Gastroesophageal sphincter (tissue), 4 donors: ENCODE measurements at regions not wholly inside any gene's neighbourhood (a gene's known extent, or its start where the extent isn't known, plus 50 kb on each side); places are given as distances from the start of the nearest gene placed in this dataset.
"Not testable (repeated sequence)": the region's sequence is repeated elsewhere in the genome, so short reads cannot be mapped to it uniquely, and the experiment has no call there.

Experiments used
- ATAC-seq: fragments of 150-250 bp; one replicate; pipeline ENCODE4 v1.9.1; 2016; ENCODE audit warnings: mild to moderate bottlenecking, moderate library complexity
- H3K27ac ChIP-seq, 4 donors: fragments of 200-600 bp; sonication (generic) in 3 of 4; 1 replicate in 3 of 4; 2 replicates in 1 of 4; pipeline ENCODE4 v1.5.1; 2016 to 2019
- H3K27me3 ChIP-seq: fragments of 200-600 bp; sonication (generic); one replicate; pipeline ENCODE4 v1.5.1; 2019
- H3K36me3 ChIP-seq, 2 donors: fragments of 200-600 bp; sonication (generic); one replicate each; pipeline ENCODE4 v1.5.1; 2019; ENCODE audit warnings: control low read depth in 1 of 2
- H3K4me1 ChIP-seq, 3 donors: fragments of 200-600 bp; sonication (generic); 1 replicate in 2 of 3; 2 replicates in 1 of 3; pipeline ENCODE4 v1.5.1; 2016 to 2019; ENCODE audit warnings: control low read depth in 2 of 3
- H3K4me3 ChIP-seq, 2 donors: fragments of 200-600 bp; sonication (generic); one replicate each; pipeline ENCODE4 v1.5.1; 2019; ENCODE audit warnings: mild to moderate bottlenecking in 1 of 2, moderate library complexity in 1 of 2
- H3K9me3 ChIP-seq, 3 donors: fragments of 200-600 bp; sonication (generic); one replicate each; pipeline ENCODE4 v1.5.1; 2017 to 2019; ENCODE audit warnings: control low read depth in 2 of 3
- EP300 ChIP-seq: sonication (generic); formaldehyde crosslinking; IDR thresholded peaks from one replicate; pipeline ENCODE4 v1.6.1; 2017; ENCODE audit warnings: antibody characterized with exemption, mild to moderate bottlenecking
- POLR2A ChIP-seq, 2 donors: fragments of 450-650 bp; IDR thresholded peaks; one replicate each; pipeline ENCODE4 v1.6.1; 2017; ENCODE audit warnings: antibody characterized with exemption in 2 of 2, mild to moderate bottlenecking in 2 of 2, moderate library complexity in 1 of 2
- POLR2AphosphoS5 ChIP-seq: sonication (generic); formaldehyde crosslinking; IDR thresholded peaks from one replicate; pipeline ENCODE4 v1.6.1; 2017; ENCODE audit warnings: antibody characterized with exemption
- whole genome bisulfite sequencing, 2 donors: methylation state at CpG; one replicate each; pipeline ENCODE4 v1.1.5; 2018; ENCODE audit warnings: low coverage in 1 of 2; 5-methylcytosine and 5-hydroxymethylcytosine counted together
- TF ChIP-seq, protein P1 (sequence below), 4 experiments: fragments of 200-600 bp in 2 of 4; fragments of 450-650 bp in 2 of 4; sonication (generic) in 1 of 4; IDR thresholded peaks; one replicate each; pipeline ENCODE4 v1.5.1; 2017 to 2019; ENCODE audit warnings: antibody characterized with exemption in 4 of 4, mild to moderate bottlenecking in 2 of 4, moderate library complexity in 2 of 4

DNA sequence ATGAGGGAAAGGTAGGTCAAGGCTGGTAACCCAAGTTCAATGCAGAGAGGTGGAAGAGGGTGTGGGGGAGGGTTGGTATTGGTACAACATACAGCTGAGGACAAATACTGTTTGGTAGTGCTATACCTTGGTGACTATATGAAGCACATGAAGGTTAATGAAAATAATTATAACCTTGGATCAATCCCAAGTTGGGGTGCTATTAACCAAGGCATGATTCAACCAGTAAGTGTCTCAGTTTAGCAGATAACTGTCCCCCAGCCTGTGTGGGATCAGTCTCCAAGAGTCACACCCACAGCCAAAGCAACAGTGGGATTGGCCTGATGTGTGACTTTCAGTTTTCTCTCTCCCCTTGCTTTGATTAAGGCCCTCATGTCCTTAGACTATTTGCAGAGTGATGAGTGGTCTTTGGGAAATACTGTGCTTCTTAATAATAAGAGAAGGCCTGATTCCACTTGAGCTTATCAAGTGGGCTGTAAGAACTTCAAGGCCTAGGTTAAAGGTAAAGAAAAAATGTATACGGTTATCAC is 80.8 kb downstream of the EOMES start:
- no peak for ATAC-seq
- TF ChIP-seq EP300 (no peak), POLR2AphosphoS5 (no peak), POLR2A (IDR thresholded peaks at IDR 0.05) (no peak)
- TF ChIP-seq, protein P1, sequence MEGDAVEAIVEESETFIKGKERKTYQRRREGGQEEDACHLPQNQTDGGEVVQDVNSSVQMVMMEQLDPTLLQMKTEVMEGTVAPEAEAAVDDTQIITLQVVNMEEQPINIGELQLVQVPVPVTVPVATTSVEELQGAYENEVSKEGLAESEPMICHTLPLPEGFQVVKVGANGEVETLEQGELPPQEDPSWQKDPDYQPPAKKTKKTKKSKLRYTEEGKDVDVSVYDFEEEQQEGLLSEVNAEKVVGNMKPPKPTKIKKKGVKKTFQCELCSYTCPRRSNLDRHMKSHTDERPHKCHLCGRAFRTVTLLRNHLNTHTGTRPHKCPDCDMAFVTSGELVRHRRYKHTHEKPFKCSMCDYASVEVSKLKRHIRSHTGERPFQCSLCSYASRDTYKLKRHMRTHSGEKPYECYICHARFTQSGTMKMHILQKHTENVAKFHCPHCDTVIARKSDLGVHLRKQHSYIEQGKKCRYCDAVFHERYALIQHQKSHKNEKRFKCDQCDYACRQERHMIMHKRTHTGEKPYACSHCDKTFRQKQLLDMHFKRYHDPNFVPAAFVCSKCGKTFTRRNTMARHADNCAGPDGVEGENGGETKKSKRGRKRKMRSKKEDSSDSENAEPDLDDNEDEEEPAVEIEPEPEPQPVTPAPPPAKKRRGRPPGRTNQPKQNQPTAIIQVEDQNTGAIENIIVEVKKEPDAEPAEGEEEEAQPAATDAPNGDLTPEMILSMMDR (IDR thresholded peaks at IDR 0.05) = no peak
- Histone ChIP-seq H3K36me3 (no peaks in the 10 kb centered on the region), H3K4me3 (no peak overlapping the region), H3K4me1 (no peaks in the 10 kb centered on the region), H3K9me3 (no peaks in the 10 kb centered on the region), H3K27ac (no peak overlapping the region), H3K27me3 (no peaks in the 10 kb centered on the region)
- 100% methylated on average over 1 of the region's 1 CpG for WGBS, 2 donors

DNA sequence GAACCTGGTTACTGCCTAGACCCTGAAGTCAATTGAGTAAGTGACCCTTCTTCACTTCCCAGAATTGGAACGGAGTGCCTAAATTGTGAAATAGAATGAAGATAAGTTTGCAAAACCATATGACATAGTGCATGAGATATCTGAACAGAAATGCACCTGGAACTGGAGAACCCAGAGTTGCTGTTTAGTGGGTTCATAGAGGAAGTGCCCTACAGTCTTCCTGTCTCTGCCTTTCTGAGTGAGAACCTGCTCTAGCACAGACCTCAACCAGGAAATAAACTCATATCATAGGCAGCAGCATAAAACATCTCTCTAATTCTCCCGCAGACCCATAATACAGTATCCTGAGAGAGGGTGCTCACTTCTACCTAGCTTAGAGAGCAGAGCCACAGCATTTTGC is 82.9 kb downstream of the EOMES start:
- Histone ChIP-seq H3K27ac (no peak overlapping the region), H3K36me3 (no peaks in the 10 kb centered on the region), H3K9me3 (no peaks in the 10 kb centered on the region), H3K27me3 (no peaks in the 10 kb centered on the region), H3K4me3 (no peak overlapping the region), H3K4me1 (peaks cover 0 to 3% (median 0%) of the 10 kb centered on the region in 3 donors)
- ATAC-seq = no peak
- TF ChIP-seq EP300 = no peak
- no peak for TF ChIP-seq POLR2A (IDR thresholded peaks at IDR 0.05)
- no peak for TF ChIP-seq POLR2AphosphoS5
- TF ChIP-seq, protein P1 (IDR thresholded peaks at IDR 0.05) = no peak
- WGBS, 2 donors = 92 to 100% methylated on average over 2 of the region's 2 CpGs

DNA sequence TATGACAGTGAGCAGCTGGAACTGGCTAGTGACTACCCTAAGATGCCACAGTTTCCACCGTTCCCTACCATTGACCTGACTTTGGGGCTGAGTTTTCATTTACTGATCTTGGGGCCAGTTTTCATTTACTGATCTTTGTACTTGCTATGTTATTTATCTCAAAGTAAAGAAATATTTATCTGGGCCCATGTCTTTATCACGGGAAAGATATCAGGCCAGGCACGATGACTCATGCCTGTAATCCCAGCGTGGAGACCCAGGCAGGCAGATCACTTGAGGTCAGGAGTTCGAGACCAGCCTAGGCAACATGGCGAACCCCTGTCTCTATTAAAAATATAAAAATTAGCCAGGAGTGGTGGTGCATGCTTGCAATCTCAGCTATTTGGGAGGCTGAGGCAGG is 83.5 kb downstream of the EOMES start:
- H3K27me3 ChIP-seq = no peaks in the 10 kb centered on the region
- no peaks in the 10 kb centered on the region for H3K36me3 ChIP-seq
- peaks cover 0 to 10% (median 0%) of the 10 kb centered on the region in 3 donors for H3K4me1 ChIP-seq
- WGBS, 2 donors = 86 to 90% methylated on average over 3 to 4 of the region's 6 CpGs
- TF ChIP-seq POLR2A (IDR thresholded peaks at IDR 0.05) = no peak
- TF ChIP-seq POLR2AphosphoS5 = no peak
- no peak for TF ChIP-seq EP300
- TF ChIP-seq, protein P1 (IDR thresholded peaks at IDR 0.05) = no peak
- no peak overlapping the region for H3K4me3 ChIP-seq
- no peaks in the 10 kb centered on the region for H3K9me3 ChIP-seq
- no peak overlapping the region for H3K27ac ChIP-seq
- ATAC-seq = no peak

DNA sequence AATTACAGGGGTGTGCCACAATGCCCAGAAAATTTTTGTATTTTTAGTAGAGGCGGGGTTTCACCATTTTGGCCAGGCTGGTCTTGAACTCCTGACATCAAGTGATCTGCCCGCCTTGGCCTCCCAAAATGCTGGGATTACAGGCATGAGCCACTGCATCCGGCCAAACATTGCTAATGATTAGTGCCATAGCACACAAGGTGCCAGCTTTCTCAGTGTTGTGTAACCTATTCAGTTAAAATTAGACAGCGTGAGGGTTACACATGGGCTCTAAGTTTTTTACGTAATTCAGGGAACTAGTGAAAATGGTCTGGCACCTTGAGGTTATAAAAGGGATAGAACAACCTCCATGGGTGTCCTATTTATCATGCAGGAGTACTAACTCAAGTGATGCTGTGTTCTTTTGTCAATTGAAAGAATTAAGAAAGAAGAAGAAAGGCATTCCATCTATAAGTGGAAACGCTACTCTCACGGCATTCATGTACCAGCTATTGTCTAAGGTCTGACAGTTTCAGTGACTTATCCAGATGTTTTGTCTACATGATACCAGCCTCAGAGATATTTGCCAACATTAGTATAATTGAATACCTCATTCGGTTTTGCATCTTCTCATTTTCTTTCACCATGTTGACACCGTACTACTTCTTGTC is 84.7 kb downstream of the EOMES start:
- TF ChIP-seq POLR2A (IDR thresholded peaks at IDR 0.05) (no peak), POLR2AphosphoS5 (no peak), EP300 (no peak)
- TF ChIP-seq, protein P1 (IDR thresholded peaks at IDR 0.05) = no peak
- no peak overlapping the region for H3K4me3 ChIP-seq
- H3K27ac ChIP-seq = no peak overlapping the region
- no peak for ATAC-seq
- H3K9me3 ChIP-seq = no peaks in the 10 kb centered on the region
- no peaks in the 10 kb centered on the region for H3K36me3 ChIP-seq
- 81 to 93% methylated on average over 5 to 7 of the region's 9 CpGs for WGBS, 2 donors
- H3K4me1 ChIP-seq = peaks cover 0 to 14% (median 0%) of the 10 kb centered on the region in 3 donors
- no peaks in the 10 kb centered on the region for H3K27me3 ChIP-seq

DNA sequence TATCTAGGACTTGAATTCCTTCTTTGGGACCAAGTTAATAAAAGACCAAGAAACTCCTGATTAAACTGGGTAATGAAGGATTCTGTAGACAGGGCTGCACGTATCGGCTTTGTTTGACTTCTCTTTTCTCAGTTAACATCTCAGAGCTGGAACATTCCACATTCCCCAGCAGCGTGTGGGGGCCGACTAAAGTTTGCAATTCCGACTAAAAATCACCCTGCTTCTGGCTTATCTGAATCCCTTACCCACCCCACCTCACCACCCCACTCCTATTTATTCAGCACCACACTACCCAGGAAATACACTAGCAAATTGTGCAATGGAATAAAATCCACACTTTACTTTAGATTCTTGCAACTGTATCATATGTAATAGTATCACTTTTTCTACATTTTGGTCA is 87.1 kb downstream of the EOMES start:
- H3K36me3 ChIP-seq, H3K4me3 ChIP-seq, H3K27ac ChIP-seq, ATAC-seq, H3K27me3 ChIP-seq, H3K9me3 ChIP-seq: not testable (repeated sequence)
- WGBS, 2 donors = 84 to 100% methylated on average over 3 to 5 of the region's 5 CpGs
- peaks cover 0 to 14% (median 0%) of the 10 kb centered on the region in 3 donors for H3K4me1 ChIP-seq
